GM23338 (cell line): ENCODE measurements at regions not wholly inside any gene's neighbourhood (a gene's known extent, or its start where the extent isn't known, plus 50 kb on each side); places are given as distances from the start of the nearest gene placed in this dataset.

ENCODE experiments used
- ATAC-seq: fragments of 200-7000 bp; cut with Tn5 transposase; 3 replicates; pipeline ENCODE4 v1.9.1; 2020
- DNase-seq: peaks from one replicate; pipeline ENCODE4 v3.0.0-alpha.2; 2015; ENCODE audit warnings: low spot score
- H2AFZ ChIP-seq: fragments of 200-600 bp; sonication (generic); 2 replicates; pipeline ENCODE4 v1.8.0; 2016; ENCODE audit warnings: antibody characterized with exemption, mild to moderate bottlenecking, moderate library complexity
- H3F3A ChIP-seq: fragments of 200-600 bp; sonication (generic); replicated peaks from 2 replicates; pipeline ENCODE4 v1.8.0; 2017; ENCODE audit warnings: antibody characterized with exemption, mixed run types, low read depth
- H3K27ac ChIP-seq: fragments of 200-600 bp; sonication (generic); 2 replicates; pipeline ENCODE4 v1.6.1; 2016; ENCODE audit warnings: low read depth
- H3K27me3 ChIP-seq: fragments of 200-600 bp; sonication (generic); 2 replicates; pipeline ENCODE4 v1.8.0; 2016; ENCODE audit warnings: mild to moderate bottlenecking, mixed run types, moderate library complexity; ENCODE audit not compliant: insufficient read depth
- H3K36me3 ChIP-seq: fragments of 200-600 bp; sonication (generic); 2 replicates; pipeline ENCODE4 v1.8.0; 2016; ENCODE audit warnings: mild to moderate bottlenecking; ENCODE audit not compliant: insufficient read depth
- H3K4me1 ChIP-seq: fragments of 200-600 bp; sonication (generic); 2 replicates; pipeline ENCODE4 v1.8.0; 2016; ENCODE audit warnings: mild to moderate bottlenecking, moderate library complexity; ENCODE audit not compliant: insufficient read depth
- H3K4me2 ChIP-seq: fragments of 200-600 bp; sonication (generic); 2 replicates; pipeline ENCODE4 v1.7.1; 2017; ENCODE audit warnings: mixed run types
- H3K4me3 ChIP-seq: fragments of 200-600 bp; sonication (generic); 2 replicates; pipeline ENCODE4 v1.6.1; 2016; ENCODE audit warnings: mixed run types
- H3K79me2 ChIP-seq: fragments of 200-600 bp; sonication (generic); replicated peaks from 2 replicates; pipeline ENCODE4 v1.8.0; 2017; ENCODE audit warnings: mild to moderate bottlenecking; ENCODE audit not compliant: insufficient read depth
- H3K9me2 ChIP-seq: fragments of 200-600 bp; sonication (generic); 2 replicates; pipeline ENCODE4 v1.8.0; 2017; ENCODE audit not compliant: insufficient read depth
- H4K20me1 ChIP-seq: fragments of 200-600 bp; sonication (generic); replicated peaks from 2 replicates; pipeline ENCODE4 v1.8.0; 2017; ENCODE audit warnings: mild to moderate bottlenecking; ENCODE audit not compliant: insufficient read depth
- H3K27ac Mint-ChIP-seq: 2 replicates; pipeline ENCODE4 v1.8.0; 2020; ENCODE audit warnings: inconsistent platforms, mild to moderate bottlenecking, moderate library complexity, mixed read lengths
- H3K27me3 Mint-ChIP-seq: 3 replicates; pipeline ENCODE4 v1.8.0; 2022; ENCODE audit warnings: low read depth, mild to moderate bottlenecking, moderate library complexity, mixed read lengths, inconsistent platforms; ENCODE audit not compliant: insufficient read depth, poor library complexity
- H3K36me3 Mint-ChIP-seq: 3 replicates; pipeline ENCODE4 v1.8.0; 2021; ENCODE audit warnings: low read depth, mild to moderate bottlenecking, inconsistent platforms, moderate library complexity, mixed read lengths
- H3K4me1 Mint-ChIP-seq: 3 replicates; pipeline ENCODE4 v1.8.0; 2020; ENCODE audit warnings: mild to moderate bottlenecking, inconsistent platforms, mixed read lengths
- H3K4me3 Mint-ChIP-seq: 3 replicates; pipeline ENCODE4 v1.8.0; 2021; ENCODE audit warnings: moderate library complexity, mild to moderate bottlenecking, inconsistent platforms, mixed read lengths
- H3K9me3 Mint-ChIP-seq: 3 replicates; pipeline ENCODE4 v1.8.0; 2020; ENCODE audit warnings: moderate library complexity, mild to moderate bottlenecking, inconsistent platforms, mixed read lengths
- ETS1 ChIP-seq: IDR thresholded peaks from 2 replicates; pipeline ENCODE4 v1.6.1; 2016; ENCODE audit warnings: antibody characterized with exemption
- EZH2 ChIP-seq: fragments of 200-600 bp; sonication (generic); IDR thresholded peaks from one replicate; pipeline ENCODE4 v1.8.0; 2017; ENCODE audit warnings: antibody characterized with exemption, mild to moderate bottlenecking, low read depth; ENCODE audit not compliant: unreplicated experiment
- EZH2phosphoT487 ChIP-seq: fragments of 200-600 bp; sonication (generic); IDR thresholded peaks from one replicate; pipeline ENCODE4 v1.8.1; 2018; ENCODE audit warnings: antibody characterized with exemption; ENCODE audit not compliant: unreplicated experiment
- REST ChIP-seq: IDR thresholded peaks from one replicate; pipeline ENCODE4 v1.6.1; 2018; ENCODE audit warnings: antibody characterized with exemption; ENCODE audit not compliant: unreplicated experiment
- STAT1 ChIP-seq: IDR thresholded peaks from one replicate; pipeline ENCODE4 v1.6.1; 2016; ENCODE audit warnings: antibody characterized with exemption; ENCODE audit not compliant: unreplicated experiment
- ZNF114 ChIP-seq: fragments of 250-450 bp; sonication (Bioruptor Pico); IDR thresholded peaks from 2 replicates; pipeline ENCODE4 v1.5.0; 2020; ENCODE audit warnings: mild to moderate bottlenecking, moderate library complexity
- ZNF331 ChIP-seq: fragments of 250-450 bp; sonication (Bioruptor Pico); IDR thresholded peaks from 2 replicates; pipeline ENCODE4 v1.5.0; 2020; ENCODE audit warnings: low read depth, mild to moderate bottlenecking, moderate library complexity
- TF ChIP-seq, protein P1 (sequence below), 2 experiments: fragments of 200-600 bp in 1 of 2; sonication (generic) in 1 of 2; conservative IDR thresholded peaks; 2 replicates each; pipeline versions ENCODE4 v1.5.1 to v1.6.1; 2016 to 2017; ENCODE audit warnings: antibody characterized with exemption in 2 of 2, low read depth in 2 of 2, mild to moderate bottlenecking in 2 of 2, moderate library complexity in 1 of 2

- ATAC-seq, result peak; percentile 75
- no peak overlapping the region for H3K4me2 ChIP-seq
These were observed 85.5 kb upstream of the RPS6KA2 start for GRCh38 chr6:166712286-166713228.

GRCh38 chr6:166710084-166710483 is 83.0 kb upstream of the RPS6KA2 start:
- Histone ChIP-seq H3F3A (no peaks in the 10 kb centered on the region), H2AFZ (no peak overlapping the region), H3K79me2 (no peaks in the 10 kb centered on the region), H3K27me3 (0 out of 2 replicates have a peak, but pooled peaks cover 9% of the 10 kb centered on the region), H4K20me1 (no peaks in the 10 kb centered on the region), H3K9me2 (no peaks in the 10 kb centered on the region), H3K4me3 (no peak overlapping the region), H3K36me3 (no peaks in the 10 kb centered on the region; the same call in 1 of the 2 replicates), H3K4me2 (no peak overlapping the region), H3K27ac (no peak overlapping the region), H3K4me1 (no peaks in the 10 kb centered on the region)
- DNase-seq, result no peak
- Mint-ChIP-seq H3K27me3 (peaks cover 6% of the 10 kb centered on the region), H3K4me3 (no peak overlapping the region), H3K4me1 (peaks cover 13% of the 10 kb centered on the region), H3K36me3 (peaks cover 7% of the 10 kb centered on the region), H3K27ac (no peak overlapping the region), H3K9me3 (peaks cover 7% of the 10 kb centered on the region)
- no peak for ATAC-seq
- no peak for TF ChIP-seq ZNF114 (CRISPR knock-in tag)
- no peak for TF ChIP-seq STAT1
- TF ChIP-seq ETS1, result no peak
- no peak for TF ChIP-seq ZNF331 (CRISPR knock-in tag)
- TF ChIP-seq EZH2phosphoT487, result no peak
- TF ChIP-seq EZH2, result no peak
- no peak for TF ChIP-seq REST
- TF ChIP-seq, protein P1, sequence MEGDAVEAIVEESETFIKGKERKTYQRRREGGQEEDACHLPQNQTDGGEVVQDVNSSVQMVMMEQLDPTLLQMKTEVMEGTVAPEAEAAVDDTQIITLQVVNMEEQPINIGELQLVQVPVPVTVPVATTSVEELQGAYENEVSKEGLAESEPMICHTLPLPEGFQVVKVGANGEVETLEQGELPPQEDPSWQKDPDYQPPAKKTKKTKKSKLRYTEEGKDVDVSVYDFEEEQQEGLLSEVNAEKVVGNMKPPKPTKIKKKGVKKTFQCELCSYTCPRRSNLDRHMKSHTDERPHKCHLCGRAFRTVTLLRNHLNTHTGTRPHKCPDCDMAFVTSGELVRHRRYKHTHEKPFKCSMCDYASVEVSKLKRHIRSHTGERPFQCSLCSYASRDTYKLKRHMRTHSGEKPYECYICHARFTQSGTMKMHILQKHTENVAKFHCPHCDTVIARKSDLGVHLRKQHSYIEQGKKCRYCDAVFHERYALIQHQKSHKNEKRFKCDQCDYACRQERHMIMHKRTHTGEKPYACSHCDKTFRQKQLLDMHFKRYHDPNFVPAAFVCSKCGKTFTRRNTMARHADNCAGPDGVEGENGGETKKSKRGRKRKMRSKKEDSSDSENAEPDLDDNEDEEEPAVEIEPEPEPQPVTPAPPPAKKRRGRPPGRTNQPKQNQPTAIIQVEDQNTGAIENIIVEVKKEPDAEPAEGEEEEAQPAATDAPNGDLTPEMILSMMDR (conservative IDR thresholded peaks at IDR 0.05; ENCODE audit: low read depth in 2 of 2), result no peak

More at GRCh38 chr6:166712286-166713228, 85.5 kb upstream of the RPS6KA2 start:
- no peaks in the 10 kb centered on the region; the same call in 1 of the 2 replicates for H3K36me3 ChIP-seq
- no peak overlapping the region for H3K27ac Mint-ChIP-seq
- H3K4me3 ChIP-seq, result no peak overlapping the region
- H2AFZ ChIP-seq, result no peak overlapping the region
- H3K9me3 Mint-ChIP-seq, result peaks cover 4% of the 10 kb centered on the region
- no peak overlapping the region for H3K27ac ChIP-seq
- peaks cover 12% of the 10 kb centered on the region for H3K4me1 Mint-ChIP-seq
- peak; percentile 64 for DNase-seq
- H3K27me3 ChIP-seq, result 0 out of 2 replicates have a peak, but pooled peaks cover 7% of the 10 kb centered on the region
- H3K9me2 ChIP-seq, result no peaks in the 10 kb centered on the region
- H3K27me3 Mint-ChIP-seq, result peaks cover 4% of the 10 kb centered on the region
- TF ChIP-seq ETS1, result no peak
- TF ChIP-seq, protein P1 (conservative IDR thresholded peaks at IDR 0.05; ENCODE audit: low read depth in 2 of 2), result peak; percentile 41 to 76
- H3K4me3 Mint-ChIP-seq, result no peak overlapping the region
- H3F3A ChIP-seq, result no peaks in the 10 kb centered on the region
- H3K4me1 ChIP-seq, result no peaks in the 10 kb centered on the region
- peaks cover 3% of the 10 kb centered on the region; the same call in 1 of the 3 replicates for H3K36me3 Mint-ChIP-seq
- H3K79me2 ChIP-seq, result no peaks in the 10 kb centered on the region
- no peaks in the 10 kb centered on the region for H4K20me1 ChIP-seq
